HG03442 (cell line): ENCODE measurements at regions not wholly inside any gene's neighbourhood (a gene's known extent, or its start where the extent isn't known, plus 50 kb on each side); places are given as distances from the start of the nearest gene placed in this dataset.

ENCODE experiments used
- ATAC-seq: cut with Tn5 transposase; IDR thresholded peaks from one replicate; pipeline ENCODE4 v1.9.1; 2021; ENCODE audit warnings: mild to moderate bottlenecking, moderate library complexity; ENCODE audit not compliant: unreplicated experiment

DNA sequence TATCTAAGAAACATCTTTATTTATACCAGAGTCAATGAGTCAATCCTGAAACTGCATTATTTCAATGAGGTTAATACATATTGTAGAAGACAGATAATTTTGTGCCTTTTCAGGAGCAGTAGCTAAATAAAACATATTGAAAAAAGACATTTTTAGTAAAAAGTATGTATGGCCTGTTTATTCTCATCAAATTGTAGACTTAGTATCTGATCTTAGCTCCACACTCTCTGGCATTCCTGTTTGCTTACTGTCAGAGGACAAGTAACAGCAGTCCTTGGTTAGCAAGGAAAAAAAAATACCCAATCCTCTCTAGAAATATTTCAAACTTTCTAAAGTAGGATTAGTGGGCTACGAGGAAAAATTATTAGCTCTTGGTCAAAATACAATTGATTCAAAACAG is 50.5 kb upstream of the GUCY1A1 start:
- no peak for ATAC-seq

DNA sequence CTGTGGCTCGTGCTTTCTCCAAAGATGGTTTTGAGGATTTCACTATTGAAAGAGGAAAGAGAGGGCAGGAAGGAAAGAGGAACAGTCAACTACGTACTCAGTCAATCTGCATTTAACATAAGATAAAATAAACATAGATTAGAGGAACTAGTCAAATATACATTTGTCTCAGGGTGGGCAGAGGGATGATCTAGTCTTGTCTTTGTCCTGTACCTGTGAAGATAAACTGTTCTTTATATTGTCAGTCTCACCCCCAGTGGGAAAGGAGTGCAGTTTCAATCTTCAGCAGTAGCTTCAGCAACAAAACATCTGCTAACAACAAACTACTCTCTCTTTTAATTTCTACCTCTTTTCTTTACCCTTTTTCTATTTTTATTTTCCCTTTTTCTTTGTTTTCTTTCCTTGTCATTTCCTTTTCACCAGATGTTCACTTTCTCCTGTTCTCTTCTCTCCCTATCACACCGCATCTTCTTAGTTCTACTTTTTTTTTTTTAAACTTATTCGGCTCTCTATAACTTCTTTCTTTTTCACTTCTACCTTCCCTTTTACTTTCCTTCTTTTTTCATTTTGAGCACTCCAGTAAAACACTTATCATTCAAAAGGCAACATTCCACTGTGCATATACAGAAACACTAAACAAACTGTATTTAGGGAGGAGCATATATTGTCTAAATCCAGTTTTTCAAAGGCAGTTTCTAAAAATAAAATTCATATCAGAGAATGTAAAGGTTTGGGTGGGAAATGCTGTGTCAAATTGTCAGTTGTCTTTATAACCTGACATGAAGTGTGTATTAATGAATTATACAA is 51.4 kb upstream of the GUCY1A1 start:
- ATAC-seq, result no peak

DNA sequence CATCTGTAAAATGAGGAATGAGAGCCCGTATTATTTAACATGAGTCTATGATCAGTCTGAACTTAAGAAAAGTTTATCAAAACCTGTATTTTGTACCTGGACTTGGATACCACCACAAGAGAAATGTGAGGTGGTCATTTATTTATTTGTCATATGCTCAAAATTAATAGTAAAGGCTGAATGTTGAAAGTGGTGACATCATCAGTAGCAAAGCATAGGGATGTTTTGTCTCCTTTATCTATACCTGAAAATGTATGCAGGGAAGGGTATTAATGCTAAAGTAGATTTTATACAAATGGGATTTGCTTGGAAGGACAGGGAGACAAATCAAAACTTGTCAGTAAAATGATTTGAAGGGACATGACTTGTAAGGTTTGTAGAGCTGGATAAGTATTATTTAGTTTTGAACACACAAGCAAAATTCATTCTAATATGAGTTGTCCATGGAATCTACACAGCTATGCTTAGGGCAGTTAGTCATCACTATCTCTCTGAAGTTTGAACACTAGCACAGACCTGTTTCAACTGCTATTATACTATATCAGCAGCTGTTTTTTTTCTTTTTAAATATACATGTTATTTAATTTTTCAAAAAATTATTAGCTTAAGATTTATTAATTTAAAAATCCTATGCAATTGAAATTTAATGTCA is 52.4 kb upstream of the GUCY1A1 start:
- ATAC-seq, result no peak

DNA sequence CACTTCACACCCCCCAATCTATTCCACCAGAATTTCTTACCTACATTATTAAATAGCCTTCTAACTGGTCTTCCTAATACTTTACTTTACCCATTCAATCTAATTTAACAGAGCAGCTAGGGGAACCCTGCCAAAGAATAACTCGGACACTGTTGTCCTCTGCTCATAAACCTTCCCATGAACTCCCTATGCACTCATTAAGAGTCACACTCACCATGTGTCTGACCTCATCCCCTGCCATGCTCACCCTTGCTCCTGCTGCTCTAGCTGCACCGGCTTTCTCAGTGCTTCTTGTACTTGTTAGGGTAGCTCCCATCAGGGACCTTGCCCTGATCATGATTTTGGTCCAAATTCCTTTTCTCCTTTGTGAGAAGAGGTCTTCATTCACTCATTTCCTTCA is 54.6 kb upstream of the GUCY1A1 start:
- no peak for ATAC-seq

DNA sequence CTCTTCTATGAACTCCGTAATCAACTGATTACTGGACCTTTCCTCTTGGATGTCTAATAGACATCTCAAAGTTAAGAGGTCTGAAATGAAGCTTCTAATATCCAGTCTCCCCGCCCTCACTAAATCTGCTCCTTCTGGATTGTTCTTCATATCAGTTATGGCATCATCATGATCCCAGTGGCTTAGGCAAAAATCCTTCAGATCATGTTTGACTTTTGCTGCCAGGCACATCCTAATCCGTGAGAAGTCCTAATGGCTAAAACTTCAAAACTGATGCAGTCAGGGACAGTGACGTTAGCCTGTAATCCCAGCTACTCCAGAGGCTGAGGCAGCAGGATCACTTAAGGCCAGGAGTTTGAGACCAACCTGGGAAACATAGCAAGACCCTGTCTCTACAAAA is 55.1 kb upstream of the GUCY1A1 start:
- no peak for ATAC-seq

DNA sequence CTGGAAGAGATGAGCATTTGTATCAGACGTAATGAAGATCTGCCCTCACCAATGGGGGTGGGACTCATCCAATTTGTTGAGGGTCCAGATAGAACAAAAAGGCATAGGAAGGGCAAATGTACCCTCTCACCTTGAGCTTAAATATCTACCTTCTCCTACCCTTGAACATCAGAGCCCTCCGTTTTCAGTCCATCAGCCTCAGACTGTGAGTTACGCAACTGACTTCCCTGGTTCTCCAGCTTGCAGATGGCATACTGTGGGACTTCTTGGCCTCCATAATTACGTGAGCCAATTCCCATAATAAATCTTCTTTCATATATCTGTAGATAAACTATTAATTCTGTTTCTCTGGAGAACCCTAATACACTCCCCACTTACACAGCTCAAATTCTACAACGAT is 56.5 kb upstream of the GUCY1A1 start:
- ATAC-seq, result no peak

DNA sequence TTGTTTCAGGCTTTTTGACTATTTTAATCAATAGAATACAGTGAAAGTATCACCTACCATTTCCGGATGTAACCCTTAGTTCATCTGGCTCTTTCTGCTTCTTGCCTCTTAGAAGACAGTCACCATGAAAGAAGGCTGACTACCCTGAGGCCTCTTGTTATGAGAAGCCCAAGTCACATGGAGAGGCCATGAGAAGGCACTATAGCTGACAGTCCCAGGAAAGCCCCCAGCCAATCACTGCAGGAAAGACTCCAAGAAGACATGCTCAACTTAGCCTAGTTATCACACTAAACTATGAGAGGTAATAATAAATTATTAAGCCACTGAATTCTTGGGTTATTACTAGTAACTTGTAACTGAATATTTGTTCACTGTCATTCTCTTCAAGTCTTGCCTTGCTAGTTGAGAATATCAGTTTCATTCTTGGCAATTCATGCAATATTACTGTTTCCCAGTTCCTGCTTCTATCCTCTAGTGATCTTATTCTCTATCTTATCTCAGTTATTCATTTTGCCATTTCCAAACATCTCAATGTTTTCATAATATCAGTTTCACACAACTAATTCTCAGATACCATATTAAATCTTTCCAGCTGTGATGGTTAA is 57.1 kb upstream of the GUCY1A1 start:
- ATAC-seq, result peak; percentile 75

DNA sequence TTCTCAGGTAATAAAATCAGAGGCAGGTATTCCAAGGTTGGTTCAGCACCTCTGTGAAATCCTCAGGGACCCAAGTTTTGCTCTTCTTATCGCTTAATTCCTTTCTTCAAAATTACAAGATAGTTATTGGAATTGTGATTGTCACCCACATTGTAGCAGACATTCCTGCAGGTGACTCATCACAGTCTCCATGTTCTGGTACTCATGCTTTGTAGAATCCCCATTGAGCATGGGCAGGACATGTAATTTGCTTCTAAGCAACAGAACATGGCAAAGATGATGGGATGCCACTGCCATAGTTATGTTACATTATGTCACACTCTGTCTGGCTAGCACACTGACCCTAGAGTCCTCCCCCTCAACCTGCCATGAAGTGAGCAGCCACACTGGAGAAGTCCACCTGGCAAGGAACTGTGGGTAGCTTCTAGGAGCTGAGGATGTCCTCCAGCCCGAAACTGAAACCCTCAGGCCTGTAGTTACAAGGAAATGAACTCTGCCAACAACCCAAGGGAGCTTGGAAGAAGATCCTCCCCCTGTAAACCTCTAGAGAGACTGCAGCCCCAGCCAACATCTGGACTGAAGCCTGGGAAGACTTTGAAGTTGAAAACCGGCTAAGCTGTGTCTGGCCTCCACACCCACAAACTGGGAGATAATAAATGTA is 58.3 kb upstream of the GUCY1A1 start:
- ATAC-seq, result no peak

DNA sequence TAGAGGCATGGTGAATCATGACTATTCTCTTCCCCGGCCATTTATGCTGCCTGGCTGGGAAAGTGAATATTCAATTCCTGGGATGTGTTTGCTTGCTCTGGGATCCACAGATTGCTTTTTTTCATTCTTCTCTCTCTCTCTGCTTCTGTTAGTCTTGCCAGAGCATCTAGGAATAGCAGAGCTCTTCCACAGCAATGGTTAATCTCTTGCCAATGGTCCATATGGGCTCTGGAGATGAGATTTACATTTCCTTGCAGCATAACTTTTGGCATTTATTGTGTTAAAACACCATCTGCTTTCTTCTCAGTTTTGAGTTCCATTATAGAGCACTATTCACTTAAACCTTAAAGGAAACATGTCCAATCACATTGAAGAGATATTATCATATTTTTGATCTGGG is 59.2 kb upstream of the GUCY1A1 start:
- ATAC-seq, result no peak

DNA sequence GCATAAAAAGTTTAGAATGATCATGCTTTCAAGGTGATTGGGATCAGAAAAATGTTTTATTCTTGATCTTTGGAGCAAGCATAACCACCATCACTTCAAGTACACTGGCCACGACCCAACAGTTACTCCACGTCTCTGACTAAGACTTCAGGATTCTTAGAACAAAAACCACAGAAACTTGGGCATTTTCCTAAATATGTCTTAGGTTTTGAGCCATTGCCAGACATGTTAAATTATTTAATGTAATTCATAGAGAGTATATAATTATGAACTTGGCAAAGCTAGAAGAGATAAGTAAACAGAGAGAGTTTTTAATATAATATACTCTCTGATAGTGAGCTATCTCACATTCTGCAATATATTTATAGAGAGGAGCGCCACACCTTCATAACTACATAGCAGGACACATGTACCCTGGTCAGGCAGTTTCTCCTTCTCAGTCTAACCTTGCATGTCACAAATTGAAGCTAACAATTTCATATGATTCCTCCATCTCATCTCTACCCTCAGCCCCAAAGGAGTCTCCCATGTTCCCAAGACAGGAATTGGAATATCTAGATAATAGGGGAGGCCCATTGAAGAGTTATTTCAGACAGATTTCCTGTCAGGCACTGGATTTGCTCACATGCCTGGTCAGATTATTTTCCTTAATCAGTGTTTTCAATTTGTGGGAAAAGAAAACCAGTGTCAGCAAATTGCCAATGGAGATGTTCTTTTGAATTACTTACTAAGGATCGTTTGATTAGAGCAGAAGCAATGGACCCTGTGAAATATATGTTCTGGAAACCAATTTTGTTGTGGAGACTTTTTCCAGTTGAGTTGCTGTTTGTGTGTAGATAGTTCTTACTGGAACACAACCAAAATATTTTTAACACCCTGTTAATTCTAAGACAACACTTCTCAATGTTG is 61.7 kb upstream of the GUCY1A1 start:
- no peak for ATAC-seq

DNA sequence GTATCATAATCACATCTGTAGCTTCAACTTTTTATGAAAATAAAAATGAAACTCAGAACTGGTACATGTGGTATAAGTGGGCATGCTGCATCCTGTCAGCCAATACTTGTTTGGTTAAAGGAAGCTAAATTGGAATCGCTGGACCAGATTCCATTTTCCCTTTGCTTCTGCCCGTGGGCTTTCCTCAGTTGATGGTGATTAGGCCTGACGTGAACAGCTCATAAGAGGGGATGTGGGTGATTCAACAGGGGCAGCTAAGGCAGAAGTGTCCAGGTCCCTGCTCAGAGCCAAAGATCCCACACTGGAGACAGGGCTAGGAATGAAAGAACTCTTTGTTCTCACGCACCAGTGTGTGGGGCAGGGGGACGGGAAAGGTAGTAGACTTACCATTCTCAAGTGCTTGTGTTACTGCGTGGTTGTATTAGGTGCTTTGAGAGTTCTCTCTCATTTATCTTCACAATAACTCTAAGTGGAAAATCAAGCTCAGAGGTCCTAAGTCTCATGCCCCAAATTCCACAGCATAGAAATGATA is 63.2 kb upstream of the GUCY1A1 start:
- no peak for ATAC-seq

DNA sequence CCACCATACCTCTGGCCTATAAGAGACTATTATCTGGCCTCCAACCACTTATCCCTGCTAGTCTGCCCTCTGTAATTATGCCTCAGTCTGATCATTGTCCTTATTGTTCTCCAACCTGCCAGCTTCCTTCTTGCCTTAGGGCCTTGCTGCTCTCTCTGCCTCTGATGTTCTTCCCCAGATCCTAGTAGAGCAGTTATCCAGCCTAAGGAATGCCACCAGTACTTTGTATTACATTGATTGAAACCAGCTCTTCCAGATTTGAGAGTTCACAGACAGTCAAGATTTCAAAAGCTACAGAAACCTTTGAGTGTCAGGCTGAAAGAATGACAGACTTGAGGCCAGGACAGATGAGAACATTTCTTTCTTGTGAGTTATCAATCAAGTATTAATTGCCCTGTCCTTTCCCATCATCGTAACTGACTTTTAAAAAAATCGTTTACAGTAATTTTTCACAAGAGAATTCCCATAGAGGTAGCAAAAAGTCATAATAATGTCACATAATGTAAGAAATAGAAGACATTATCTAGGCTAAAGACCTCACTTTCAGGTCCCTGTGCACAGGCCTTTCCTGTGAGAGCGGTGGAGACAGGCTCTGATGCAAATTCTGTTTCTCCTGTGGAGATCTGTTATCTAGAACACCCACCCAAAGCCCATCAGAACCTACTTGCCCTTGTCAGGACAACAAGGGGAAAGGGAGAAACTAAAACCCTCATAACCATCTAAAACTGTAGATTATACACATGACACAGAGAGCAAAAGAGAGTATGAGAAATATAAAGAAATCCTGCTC is 64.1 kb upstream of the GUCY1A1 start:
- no peak for ATAC-seq

DNA sequence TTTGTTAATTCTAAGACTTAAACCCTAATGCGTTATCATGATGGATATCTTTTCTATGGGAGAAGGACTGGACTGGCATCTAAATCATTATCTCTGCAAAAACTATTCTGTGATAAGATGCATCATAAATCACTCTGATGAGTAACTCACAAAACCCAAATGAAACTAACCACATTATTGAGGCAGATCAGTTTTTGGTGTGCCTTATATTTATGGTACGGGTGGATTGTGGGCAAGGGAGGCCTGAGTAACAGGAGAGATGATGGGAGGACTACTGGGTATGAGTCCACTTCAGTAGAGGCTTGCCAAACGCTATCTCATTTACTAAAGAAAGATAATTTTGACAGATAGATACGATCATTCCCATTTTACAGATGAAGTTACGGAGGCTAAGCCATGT is 66.4 kb upstream of the GUCY1A1 start:
- no peak for ATAC-seq

DNA sequence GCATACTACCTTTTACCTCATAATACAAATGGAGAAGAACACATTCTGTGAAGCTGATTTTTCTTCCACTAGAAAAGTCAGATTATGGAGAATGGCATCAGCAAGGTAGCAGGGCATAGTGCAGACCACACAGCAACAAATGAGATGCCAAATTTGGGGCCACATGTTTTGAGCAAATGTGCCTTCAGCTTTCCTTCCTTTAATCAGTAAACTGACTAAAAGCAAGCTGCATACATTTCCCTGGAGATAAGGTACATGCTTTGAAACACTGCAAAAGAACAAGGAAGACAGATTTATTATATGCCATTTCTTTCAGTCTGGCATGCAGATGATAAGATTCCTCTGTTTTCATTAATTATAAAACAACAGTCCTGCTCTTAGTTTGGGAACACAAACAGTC is 67.1 kb upstream of the GUCY1A1 start:
- no peak for ATAC-seq

DNA sequence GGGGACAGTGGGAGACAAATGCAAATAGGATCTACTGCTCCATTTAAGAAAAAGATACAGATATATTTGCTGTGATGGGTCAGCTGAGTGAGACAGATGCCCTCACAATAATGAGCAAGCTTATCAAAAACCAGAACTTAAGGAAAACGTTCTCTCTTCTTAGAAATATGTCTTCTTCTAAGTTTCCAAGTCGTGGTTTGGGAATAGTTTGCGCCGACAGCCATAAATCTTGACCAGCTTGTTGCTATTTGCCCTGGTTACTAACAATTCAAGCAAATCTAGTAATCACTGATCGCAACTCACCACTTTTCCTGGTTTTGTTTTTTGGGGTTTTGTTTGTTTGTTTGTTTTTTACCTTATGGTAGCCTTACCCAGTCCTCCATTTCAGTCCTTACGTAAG is 67.6 kb upstream of the GUCY1A1 start:
- ATAC-seq, result no peak

DNA sequence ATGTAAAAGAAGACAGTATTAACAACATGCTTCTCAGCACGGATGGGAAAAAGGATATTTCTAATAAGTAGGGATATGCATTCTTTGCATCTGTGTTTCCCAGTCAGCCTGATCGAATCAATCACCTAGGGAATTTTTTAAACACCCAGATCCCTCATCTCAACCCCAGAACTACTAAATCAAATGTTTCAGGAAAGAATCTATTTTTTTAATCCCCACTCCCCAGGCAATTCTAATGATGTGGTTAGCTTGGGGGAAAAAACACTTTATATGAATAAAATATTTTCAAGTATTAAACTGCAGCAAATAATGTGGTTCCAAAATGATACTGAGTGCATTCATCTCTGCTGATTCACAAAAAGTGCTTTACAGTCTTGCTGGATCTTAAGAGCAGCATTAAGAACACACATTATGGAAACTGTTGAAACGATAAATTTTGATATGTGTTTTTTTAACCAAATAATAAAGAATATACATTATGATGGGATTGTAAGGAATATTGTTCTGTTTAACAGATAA is 68.7 kb upstream of the GUCY1A1 start:
- ATAC-seq, result no peak

DNA sequence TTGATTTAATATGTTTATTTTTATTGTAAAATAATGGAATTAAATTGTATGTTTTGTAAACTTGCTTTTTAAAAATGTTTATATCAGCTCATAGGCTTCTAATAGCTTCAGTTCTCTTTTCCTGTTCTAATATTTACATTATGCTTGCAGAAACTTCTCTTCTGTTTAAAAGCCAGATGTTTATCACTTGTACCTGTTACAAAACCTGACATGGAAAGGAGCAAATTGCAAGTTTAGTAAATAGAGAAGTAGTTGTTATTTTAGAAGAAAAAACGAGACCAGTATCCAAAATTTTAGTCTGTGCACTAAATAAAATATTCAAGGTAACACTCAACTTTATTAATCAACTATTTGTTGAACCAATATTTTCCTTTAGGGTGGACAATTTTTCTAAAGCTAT is 69.4 kb upstream of the GUCY1A1 start:
- ATAC-seq, result no peak

DNA sequence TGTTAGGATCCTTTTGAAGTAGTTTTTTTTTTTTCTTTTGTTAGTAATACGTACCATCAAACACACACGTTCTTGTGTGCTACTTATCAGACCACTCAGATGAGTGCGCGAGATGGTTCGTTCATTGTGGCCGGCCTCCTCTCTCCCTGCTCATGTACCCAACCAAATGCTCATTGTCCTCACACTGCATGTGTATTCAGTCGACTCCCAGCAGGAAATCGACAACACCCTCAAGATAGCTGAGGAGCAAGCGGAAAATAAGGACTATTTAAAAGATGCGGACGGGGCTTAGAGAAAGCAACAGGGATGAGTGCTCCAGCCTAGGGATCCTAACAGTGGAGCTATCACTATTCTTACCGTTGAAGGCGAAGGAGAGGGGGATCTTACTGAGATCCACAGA is 72.9 kb upstream of the GUCY1A1 start:
- no peak for ATAC-seq

DNA sequence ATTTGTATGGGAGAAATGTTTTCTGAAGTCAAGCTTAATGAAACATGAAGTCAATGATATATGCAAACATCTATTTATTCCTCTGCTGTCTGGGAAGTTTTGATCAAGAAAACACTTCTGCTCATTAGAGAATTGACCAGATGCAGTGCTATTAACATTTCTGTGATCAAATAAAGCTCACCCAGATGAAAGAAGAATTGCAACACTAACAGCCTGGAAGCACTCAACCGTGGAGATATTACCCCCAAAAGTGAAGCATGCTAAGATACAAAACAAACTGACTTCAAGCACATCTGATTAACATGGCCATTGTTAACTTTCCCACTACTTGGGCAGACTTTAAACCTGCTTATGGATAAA is 73.7 kb upstream of the GUCY1A1 start:
- no peak for ATAC-seq
